ENCODE measurements at regions not wholly inside any gene's neighbourhood (a gene's known extent, or its start where the extent isn't known, plus 50 kb on each side); places are given as distances from the start of the nearest gene placed in this dataset.

- Histone ChIP-seq H3K4me1 (ENCODE audit: control insufficient read depth, insufficient read depth, low read length) (no peaks in the 10 kb centered on the region), H4K20me1 (ENCODE audit: control insufficient read depth, insufficient read depth) (no peaks in the 10 kb centered on the region), H3K27ac (ENCODE audit: control insufficient read depth, insufficient read depth) (no peak overlapping the region), H3K27me3 (replicated peaks in 1 of 2; ENCODE audit: control insufficient read depth in 2 of 2, insufficient read depth in 2 of 2, low read length in 1 of 2) (no peaks in the 10 kb centered on the region), H2AFZ (ENCODE audit: control insufficient read depth, low read depth, low read length) (no peak overlapping the region), H3K4me3 (no peak overlapping the region), H3K9me3 (replicated peaks; ENCODE audit: control insufficient read depth, insufficient read depth, low read length) (no peaks in the 10 kb centered on the region; the same call in 2 of the 3 replicates), H3K79me2 (ENCODE audit: control insufficient read depth, insufficient read depth, low read length) (no peaks in the 10 kb centered on the region), H3K36me3 (ENCODE audit: control insufficient read depth in 2 of 2, insufficient read depth in 2 of 2, low read length in 1 of 2) (no peaks in the 10 kb centered on the region), H3K9ac (ENCODE audit: control insufficient read depth, insufficient read depth, low read length) (no peak overlapping the region), H3K4me2 (ENCODE audit: control insufficient read depth, insufficient read depth) (no peak overlapping the region)
- TF ChIP-seq ESRRA (IDR thresholded peaks at IDR 0.05; ENCODE audit: low read length) (no peak), NFXL1 (IDR thresholded peaks at IDR 0.05; ENCODE audit: borderline replicate concordance) (no peak), MAX (IDR thresholded peaks at IDR 0.05; ENCODE audit: low read depth, low read length) (no peak), CREB1 (IDR thresholded peaks at IDR 0.05; ENCODE audit: low read depth) (no peak), EZH2 (IDR thresholded peaks at IDR 0.05; ENCODE audit: borderline replicate concordance, control insufficient read depth, low read depth, low read length) (no peak)
- ChIA-PET RAD21 (ENCODE audit: unreplicated experiment) (no interaction called here), SMC1A (ENCODE audit: uncharacterized antibody, unreplicated experiment) (no interaction called here), POLR2A (no interaction called here), CTCF (no interaction called here)
- ATAC-seq, result no peak
- WGBS (ENCODE audit: insufficient coverage, insufficient replicate concordance, low lambda C conversion rate, missing lambda C conversion rate), result 21% methylated on average over 3 of the region's 3 CpGs
- in situ Hi-C loops (cut with MboI), result no loop called here
- no peak for FAIRE-seq
- intact Hi-C loops (cut with micrococcal nuclease; ENCODE audit: unreplicated experiment), result loop anchor here (10.0 kb wide), 1 partner anchor 227 kb away; no protein-coding TSS in a partner anchor
- no peak for DNase-seq (ENCODE audit: low read depth, low spot score)
- no TSS peak for BruUV-seq (replicated peaks)
Measured at GRCh38 chr5:159547466-159548195, 217.3 kb upstream of the IL12B start.

GRCh38 chr5:159548517-159548916, 218.2 kb upstream of the IL12B start:
- DNase-seq (ENCODE audit: low read depth, low spot score), result no peak
- intact Hi-C loops (cut with micrococcal nuclease; ENCODE audit: unreplicated experiment), result loop anchor here (10.0 kb wide), 1 partner anchor 226 kb away; no protein-coding TSS in a partner anchor
- ChIA-PET POLR2A (no interaction called here), SMC1A (ENCODE audit: uncharacterized antibody, unreplicated experiment) (interaction anchor here (1.0 kb wide), 2 partner anchors 12 to 59 kb away, joined by 3 read pairs; no protein-coding TSS in a partner anchor), CTCF (interaction anchor here (1.5 kb wide), 1 partner anchor 21 kb away, joined by 4 read pairs; no protein-coding TSS in a partner anchor), RAD21 (ENCODE audit: unreplicated experiment) (no interaction called here)
- Histone ChIP-seq H3K36me3 (ENCODE audit: control insufficient read depth in 2 of 2, insufficient read depth in 2 of 2, low read length in 1 of 2) (no peaks in the 10 kb centered on the region), H3K27ac (ENCODE audit: control insufficient read depth, insufficient read depth) (no peak overlapping the region), H3K79me2 (ENCODE audit: control insufficient read depth, insufficient read depth, low read length) (no peaks in the 10 kb centered on the region), H4K20me1 (ENCODE audit: control insufficient read depth, insufficient read depth) (no peaks in the 10 kb centered on the region), H3K9me3 (replicated peaks; ENCODE audit: control insufficient read depth, insufficient read depth, low read length) (no peaks in the 10 kb centered on the region; the same call in 2 of the 3 replicates), H3K27me3 (replicated peaks in 1 of 2; ENCODE audit: control insufficient read depth in 2 of 2, insufficient read depth in 2 of 2, low read length in 1 of 2) (no peaks in the 10 kb centered on the region), H2AFZ (ENCODE audit: control insufficient read depth, low read depth, low read length) (no peak overlapping the region), H3K4me2 (ENCODE audit: control insufficient read depth, insufficient read depth) (no peak overlapping the region), H3K4me1 (ENCODE audit: control insufficient read depth, insufficient read depth, low read length) (no peaks in the 10 kb centered on the region), H3K9ac (ENCODE audit: control insufficient read depth, insufficient read depth, low read length) (no peak overlapping the region), H3K4me3 (no peak overlapping the region)
- BruUV-seq (replicated peaks), result no TSS peak
- FAIRE-seq, result no peak
- in situ Hi-C loops (cut with MboI), result no loop called here
- no peak for ATAC-seq
- 27% methylated on average over 3 of the region's 3 CpGs for WGBS (ENCODE audit: insufficient coverage, insufficient replicate concordance, low lambda C conversion rate, missing lambda C conversion rate)
- TF ChIP-seq SKIL (IDR thresholded peaks at IDR 0.05; ENCODE audit: low read depth, poor library complexity, severe bottlenecking) (no peak), ZNF24 (IDR thresholded peaks at IDR 0.05) (no peak), ZBTB11 (CRISPR knock-in tag; IDR thresholded peaks at IDR 0.05) (no peak), EGR1 (IDR thresholded peaks at IDR 0.05; ENCODE audit: borderline replicate concordance in 1 of 2, low read depth in 2 of 2, low read length in 2 of 2) (no peak), CEBPB (IDR thresholded peaks at IDR 0.05; ENCODE audit: borderline replicate concordance in 1 of 2, low read depth in 2 of 2, low read length in 2 of 2) (no peak), PML (IDR thresholded peaks at IDR 0.05; ENCODE audit: low read length) (no peak)

All from GM12878 (cell line).